ENCODE measurements at regions not wholly inside any gene's neighbourhood (a gene's known extent, or its start where the extent isn't known, plus 50 kb on each side); places are given as distances from the start of the nearest gene placed in this dataset.

GRCh38 chr4:113828702-113829101 lies 67.2 kb upstream of the CAMK2D start:
- no peak for TF ChIP-seq CTCF (IDR thresholded peaks at IDR 0.05; ENCODE audit: control extremely low read depth, extremely low read depth)
- Histone ChIP-seq H3K27ac (ENCODE audit: low read depth in 1 of 2, low read length in 1 of 2) (no peak overlapping the region), H3K4me3 (no peak overlapping the region), H3K27me3 (ENCODE audit: control insufficient read depth in 3 of 3, insufficient read depth in 3 of 3, low read length in 2 of 3) (no peaks in the 10 kb centered on the region), H3K9me3 (ENCODE audit: control insufficient read depth in 4 of 4, insufficient read depth in 3 of 4, low read length in 3 of 4) (no peaks in the 10 kb centered on the region), H3K36me3 (ENCODE audit: control insufficient read depth in 4 of 4, insufficient read depth in 4 of 4, low read length in 4 of 4) (no peaks in the 10 kb centered on the region), H3K9ac (ENCODE audit: insufficient read depth in 1 of 2, low read length in 2 of 2) (no peak overlapping the region), H3K4me1 (ENCODE audit: control insufficient read depth in 5 of 5, insufficient read depth in 5 of 5, low read length in 5 of 5) (peaks cover 0 to 13% (median 5%) of the 10 kb centered on the region in 5 donors)
- 82 to 85% methylated on average over 2 of the region's 2 CpGs for WGBS, 2 donors
- DNase-seq (no peak), ATAC-seq (ENCODE audit: insufficient read depth, low FRiP score) (no peak)

GRCh38 chr4:113827285-113827684 lies 65.7 kb upstream of the CAMK2D start:
- Histone ChIP-seq H3K27me3 (ENCODE audit: control insufficient read depth in 3 of 3, insufficient read depth in 3 of 3, low read length in 2 of 3) (no peaks in the 10 kb centered on the region), H3K27ac (ENCODE audit: low read depth in 1 of 2, low read length in 1 of 2) (no peak overlapping the region), H3K9me3 (ENCODE audit: control insufficient read depth in 4 of 4, insufficient read depth in 3 of 4, low read length in 3 of 4) (no peaks in the 10 kb centered on the region), H3K4me3 (no peak overlapping the region), H3K9ac (ENCODE audit: insufficient read depth in 1 of 2, low read length in 2 of 2) (no peak overlapping the region), H3K36me3 (ENCODE audit: control insufficient read depth in 4 of 4, insufficient read depth in 4 of 4, low read length in 4 of 4) (no peaks in the 10 kb centered on the region), H3K4me1 (ENCODE audit: control insufficient read depth in 5 of 5, insufficient read depth in 5 of 5, low read length in 5 of 5) (peaks cover 0 to 13% (median 5%) of the 10 kb centered on the region in 5 donors)
- 92 to 100% methylated on average over 2 of the region's 2 CpGs for WGBS, 2 donors
- DNase-seq = no peak
- ATAC-seq (ENCODE audit: insufficient read depth, low FRiP score) = no peak
- no peak for TF ChIP-seq CTCF (IDR thresholded peaks at IDR 0.05; ENCODE audit: control extremely low read depth, extremely low read depth)

- Histone ChIP-seq H3K27ac (ENCODE audit: low read depth in 1 of 2, low read length in 1 of 2) (no peak overlapping the region), H3K4me3 (no peak overlapping the region), H3K36me3 (ENCODE audit: control insufficient read depth in 4 of 4, insufficient read depth in 4 of 4, low read length in 4 of 4) (no peaks in the 10 kb centered on the region), H3K27me3 (ENCODE audit: control insufficient read depth in 3 of 3, insufficient read depth in 3 of 3, low read length in 2 of 3) (no peaks in the 10 kb centered on the region), H3K4me1 (ENCODE audit: control insufficient read depth in 5 of 5, insufficient read depth in 5 of 5, low read length in 5 of 5) (peaks cover 0 to 13% (median 5%) of the 10 kb centered on the region in 5 donors), H3K9ac (ENCODE audit: insufficient read depth in 1 of 2, low read length in 2 of 2) (no peak overlapping the region), H3K9me3 (ENCODE audit: control insufficient read depth in 4 of 4, insufficient read depth in 3 of 4, low read length in 3 of 4) (no peaks in the 10 kb centered on the region)
- ATAC-seq (ENCODE audit: insufficient read depth, low FRiP score) = no peak
- DNase-seq = peak in 2 of 3 donors; percentile 78 to 82
- WGBS, 2 donors = 71 to 73% methylated on average over 2 of the region's 2 CpGs
- TF ChIP-seq CTCF (IDR thresholded peaks at IDR 0.05; ENCODE audit: control extremely low read depth, extremely low read depth) = no peak
Observed at GRCh38 chr4:113826421-113826820, 64.9 kb upstream of the CAMK2D start.

DNA sequence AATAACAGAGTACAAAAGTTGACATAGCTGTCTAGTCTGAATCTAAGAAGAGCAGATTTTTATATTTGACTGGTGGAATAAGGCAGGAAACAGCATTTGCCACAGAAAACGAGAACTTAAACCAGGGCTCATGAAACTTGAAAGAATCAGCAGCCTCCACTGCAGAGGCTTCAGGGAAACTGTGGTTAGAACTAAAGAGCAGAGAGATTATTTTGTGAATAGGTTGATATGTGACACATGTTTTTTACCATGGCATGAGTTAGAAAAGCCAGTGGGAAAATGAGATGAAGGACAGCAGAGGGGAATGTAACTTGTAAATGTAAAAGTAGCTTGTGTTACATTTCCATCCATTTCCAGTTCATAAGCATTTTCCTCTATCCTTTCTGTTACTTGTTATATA lies 63.7 kb upstream of the CAMK2D start:
- Histone ChIP-seq H3K36me3 (ENCODE audit: control insufficient read depth in 4 of 4, insufficient read depth in 4 of 4, low read length in 4 of 4) (no peaks in the 10 kb centered on the region), H3K4me1 (ENCODE audit: control insufficient read depth in 5 of 5, insufficient read depth in 5 of 5, low read length in 5 of 5) (peaks cover 0 to 13% (median 5%) of the 10 kb centered on the region in 5 donors), H3K27me3 (ENCODE audit: control insufficient read depth in 3 of 3, insufficient read depth in 3 of 3, low read length in 2 of 3) (no peaks in the 10 kb centered on the region), H3K9ac (ENCODE audit: insufficient read depth in 1 of 2, low read length in 2 of 2) (no peak overlapping the region), H3K9me3 (ENCODE audit: control insufficient read depth in 4 of 4, insufficient read depth in 3 of 4, low read length in 3 of 4) (no peaks in the 10 kb centered on the region), H3K4me3 (no peak overlapping the region), H3K27ac (ENCODE audit: low read depth in 1 of 2, low read length in 1 of 2) (no peak overlapping the region)
- no peak for ATAC-seq (ENCODE audit: insufficient read depth, low FRiP score)
- WGBS, 2 donors = 21 to 41% methylated on average over 1 of the region's 1 CpG
- no peak for DNase-seq
- no peak for TF ChIP-seq CTCF (IDR thresholded peaks at IDR 0.05; ENCODE audit: control extremely low read depth, extremely low read depth)
